HUDEP-2 (cell line): ENCODE measurements at regions not wholly inside any gene's neighbourhood (a gene's known extent, or its start where the extent isn't known, plus 50 kb on each side); places are given as distances from the start of the nearest gene placed in this dataset.
"Not testable (repeated sequence)": the region's sequence is repeated elsewhere in the genome, so short reads cannot be mapped to it uniquely, and the experiment has no call there.

Experiments
- DNase-seq, 76 experiments: peaks; one replicate each; lab custom pipeline; 2025; ENCODE audit not compliant: unreplicated experiment in 76 of 76; lab: John Stamatoyannopoulos, UW

DNA sequence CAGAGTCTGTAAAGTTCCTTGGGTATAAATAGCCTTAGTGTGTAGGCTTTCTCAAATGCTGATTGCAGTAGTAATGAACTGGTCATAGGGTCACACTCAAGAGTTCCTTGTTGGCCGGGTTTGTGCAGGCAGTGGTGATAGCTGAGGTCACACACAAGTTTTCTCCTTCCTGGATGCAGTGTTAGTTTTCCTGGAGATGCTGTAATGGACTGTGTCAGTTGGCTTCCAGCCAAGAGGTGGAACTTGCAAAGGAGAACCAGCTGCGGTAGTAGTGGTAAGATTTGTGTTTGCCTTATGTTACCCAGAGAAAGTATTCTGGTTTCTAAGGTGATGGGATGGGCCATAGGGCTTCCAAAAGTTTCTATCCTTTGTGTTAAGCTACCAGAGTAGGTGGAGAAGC lies 409.8 kb upstream of the FRG1 start:
- DNase-seq = no peak

DNA sequence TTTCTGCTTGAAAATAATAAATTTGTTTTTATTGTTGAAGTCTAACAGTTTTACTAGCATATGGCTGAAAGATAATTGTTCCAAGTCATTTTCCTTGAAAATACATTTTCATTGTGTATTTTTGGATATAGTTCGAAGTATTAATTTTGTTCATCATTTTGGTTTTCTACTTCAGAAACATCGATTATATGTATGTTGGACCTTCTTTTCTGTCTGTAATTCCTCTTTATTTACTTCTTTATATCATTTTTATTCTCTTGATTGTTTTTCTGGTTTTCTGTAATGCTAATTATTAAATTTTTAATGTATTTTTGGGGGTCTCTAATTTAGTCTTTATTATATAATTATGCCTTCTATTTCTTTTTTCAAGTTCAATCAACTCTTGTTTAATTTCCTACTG lies 407.1 kb upstream of the FRG1 start:
- DNase-seq = no peak

DNA sequence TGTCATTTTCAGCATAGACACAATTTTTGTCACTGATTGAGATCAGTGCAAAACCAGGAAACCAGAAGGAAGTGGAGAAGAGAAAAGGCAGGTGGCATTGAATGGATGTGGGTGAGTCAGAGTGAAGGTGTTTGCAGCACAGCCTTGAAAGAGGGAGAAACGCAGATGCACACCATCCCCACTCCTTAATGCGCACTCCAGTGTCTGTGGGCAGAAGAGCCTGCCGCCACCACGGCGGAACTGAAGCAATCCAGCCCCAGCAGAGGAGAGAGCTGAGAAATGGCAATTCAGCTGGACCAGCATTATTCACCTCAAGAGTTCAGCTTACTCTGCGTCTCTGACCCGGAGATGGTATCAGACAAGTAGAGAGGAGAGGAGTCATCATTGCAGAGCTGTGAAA lies 393.1 kb upstream of the FRG1 start:
- no peak for DNase-seq

DNA sequence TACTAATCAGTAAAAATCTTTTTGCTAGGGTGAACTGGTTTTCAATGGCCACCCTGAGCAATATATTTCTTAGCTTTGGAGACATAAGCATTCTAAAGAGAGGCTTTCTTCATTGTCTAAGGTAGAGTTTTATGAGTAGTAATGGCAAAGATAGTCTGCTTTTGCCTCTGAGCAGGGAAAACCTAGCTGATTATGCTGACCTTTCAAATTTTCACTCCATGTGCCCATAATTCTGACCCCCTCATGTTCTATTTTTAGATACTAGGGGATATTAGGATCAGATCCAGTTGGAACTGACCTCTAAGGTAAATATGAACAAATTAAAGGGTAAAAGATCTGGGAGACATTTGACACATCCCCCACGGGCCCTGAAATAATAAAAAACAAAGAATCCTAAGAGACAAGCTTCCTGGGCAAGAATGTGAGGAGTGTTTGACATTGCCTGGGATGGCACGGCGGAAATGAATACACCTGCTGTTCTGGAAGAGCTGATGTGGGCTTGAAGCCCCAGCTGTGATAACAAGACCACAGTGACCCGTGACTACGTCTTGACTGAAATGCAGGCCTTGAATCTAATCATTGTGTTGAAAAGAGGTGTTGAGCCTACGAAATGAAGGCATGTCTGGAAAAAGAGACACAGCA lies 392.1 kb upstream of the FRG1 start:
- DNase-seq = no peak

DNA sequence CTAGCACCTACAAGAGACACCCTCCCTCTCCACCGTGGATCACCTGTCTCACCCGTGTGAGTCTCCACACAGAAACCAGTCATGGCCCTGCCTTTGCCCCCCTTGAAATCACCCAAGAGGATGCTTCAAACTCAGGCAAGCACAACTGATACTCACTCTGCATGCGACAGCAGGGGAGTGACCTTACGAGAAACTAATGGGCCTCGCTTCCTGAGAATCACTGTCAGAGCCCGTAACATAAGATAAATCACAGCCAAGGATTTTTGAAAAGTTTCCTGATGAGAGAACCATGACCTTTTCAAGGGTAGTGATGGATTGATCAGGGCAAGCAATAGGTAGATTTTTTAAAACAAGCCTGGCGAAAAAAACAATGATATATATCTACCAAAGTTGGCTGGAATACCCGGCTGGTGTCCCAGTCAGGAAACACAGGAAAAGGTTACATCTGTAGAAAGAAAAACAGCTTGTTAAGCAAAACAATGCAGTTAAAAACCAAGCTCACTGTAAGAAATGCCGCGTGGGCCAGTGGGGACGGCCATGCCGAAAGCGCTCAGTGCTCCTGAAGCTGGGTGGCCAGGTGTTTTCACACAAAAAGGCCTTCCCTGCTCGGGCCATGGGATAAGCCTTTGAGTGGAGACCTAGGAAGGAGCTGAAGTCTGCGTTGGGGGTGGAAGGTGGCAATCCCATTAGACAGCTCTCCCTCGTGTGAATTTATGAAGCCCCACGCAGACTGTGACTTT lies 388.6 kb upstream of the FRG1 start:
- DNase-seq = not testable (repeated sequence)

DNA sequence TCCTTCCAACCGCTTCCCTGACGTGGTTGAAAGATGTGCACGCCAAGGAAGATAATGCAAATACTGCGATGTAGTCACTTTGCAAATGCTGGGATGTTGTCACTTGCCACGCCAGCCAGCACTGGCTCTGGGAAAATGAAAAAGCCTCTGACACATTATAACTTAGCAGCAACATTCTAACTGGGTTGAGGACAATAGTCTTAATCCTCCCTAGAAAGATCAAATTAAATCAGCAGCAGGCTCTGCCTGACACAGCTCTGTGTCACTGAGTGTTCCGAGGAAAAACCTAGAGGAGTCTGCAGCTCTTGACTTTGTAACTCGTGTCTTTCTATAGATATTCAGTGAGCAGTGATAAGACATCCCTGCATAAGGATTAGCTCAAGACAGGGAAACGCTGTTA lies 380.1 kb upstream of the FRG1 start:
- DNase-seq = not testable (repeated sequence)

DNA sequence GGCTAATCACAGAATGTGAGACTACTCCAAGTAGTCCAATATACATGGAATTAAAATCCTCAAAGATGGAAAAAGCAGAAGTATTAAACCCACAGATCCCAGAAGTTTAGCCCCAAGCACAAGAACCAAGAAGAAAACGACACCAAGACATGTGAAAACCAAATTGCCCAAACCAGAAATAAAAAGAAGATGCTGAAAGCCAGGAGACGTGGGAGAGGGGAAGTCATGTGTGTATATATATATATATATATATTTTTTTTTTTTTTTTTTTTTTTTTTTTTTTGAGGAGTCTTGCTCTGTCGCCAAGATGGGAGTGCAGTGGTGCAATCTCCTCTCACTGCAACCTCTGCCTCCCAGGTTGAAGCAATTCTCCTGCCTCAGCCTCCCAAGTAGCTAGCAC lies 376.9 kb upstream of the FRG1 start:
- not testable (repeated sequence) for DNase-seq

DNA sequence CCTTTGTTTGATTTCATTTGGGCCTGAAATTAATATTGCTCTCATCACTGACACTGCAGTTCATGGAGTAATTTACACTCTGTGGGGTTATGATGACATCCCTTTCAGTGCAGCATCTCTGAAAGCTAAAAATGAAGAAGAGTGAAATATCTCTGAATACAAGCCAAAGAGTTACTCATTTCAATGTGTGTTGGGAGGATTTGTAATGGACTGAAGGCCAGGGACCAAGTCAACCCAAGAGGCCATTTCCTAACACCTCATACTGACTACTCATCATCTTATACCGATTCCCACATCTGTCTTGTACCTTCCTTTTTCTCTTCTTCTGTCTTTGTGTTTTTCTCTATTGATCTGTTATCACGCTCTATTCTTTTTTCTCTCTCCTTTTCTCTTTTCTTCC lies 374.4 kb upstream of the FRG1 start:
- not testable (repeated sequence) for DNase-seq

DNA sequence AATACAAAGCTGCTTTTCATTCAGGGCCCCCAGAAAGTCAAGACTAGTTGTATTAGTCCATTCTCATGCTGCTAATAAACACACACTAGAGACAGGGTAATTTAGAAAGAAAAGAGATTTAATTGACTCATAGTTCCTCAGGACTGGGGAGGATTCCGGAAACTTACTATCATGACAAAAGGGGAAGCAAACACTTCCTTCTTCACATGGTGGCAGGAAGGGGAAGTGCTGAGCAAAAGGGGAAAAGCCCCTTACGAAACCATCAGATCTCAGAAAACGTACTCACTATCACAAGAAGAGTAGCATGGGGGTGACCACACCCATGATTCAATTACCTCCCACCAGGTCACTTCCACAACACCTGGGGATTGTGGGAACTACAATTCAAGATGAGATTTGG lies 373.8 kb upstream of the FRG1 start:
- DNase-seq = not testable (repeated sequence)

DNA sequence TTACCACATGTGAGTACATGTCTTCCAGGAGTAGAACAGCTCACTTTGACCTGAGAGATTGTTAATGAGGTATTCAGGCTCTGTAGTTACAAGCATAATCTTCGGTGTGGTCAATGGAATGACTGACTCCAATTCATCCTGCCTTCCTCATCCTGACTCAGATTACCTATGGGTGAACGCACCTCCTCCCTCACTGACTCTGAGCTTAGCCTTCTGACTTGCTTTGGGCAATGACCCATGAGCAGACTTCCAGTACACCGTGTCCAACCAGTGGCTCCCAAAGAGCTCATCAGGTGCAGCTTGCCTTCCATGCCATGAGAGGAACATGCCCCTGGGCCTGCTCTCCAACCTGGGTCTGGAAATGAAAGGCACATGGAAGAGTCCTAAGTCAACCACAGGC lies 361.0 kb upstream of the FRG1 start:
- not testable (repeated sequence) for DNase-seq

DNA sequence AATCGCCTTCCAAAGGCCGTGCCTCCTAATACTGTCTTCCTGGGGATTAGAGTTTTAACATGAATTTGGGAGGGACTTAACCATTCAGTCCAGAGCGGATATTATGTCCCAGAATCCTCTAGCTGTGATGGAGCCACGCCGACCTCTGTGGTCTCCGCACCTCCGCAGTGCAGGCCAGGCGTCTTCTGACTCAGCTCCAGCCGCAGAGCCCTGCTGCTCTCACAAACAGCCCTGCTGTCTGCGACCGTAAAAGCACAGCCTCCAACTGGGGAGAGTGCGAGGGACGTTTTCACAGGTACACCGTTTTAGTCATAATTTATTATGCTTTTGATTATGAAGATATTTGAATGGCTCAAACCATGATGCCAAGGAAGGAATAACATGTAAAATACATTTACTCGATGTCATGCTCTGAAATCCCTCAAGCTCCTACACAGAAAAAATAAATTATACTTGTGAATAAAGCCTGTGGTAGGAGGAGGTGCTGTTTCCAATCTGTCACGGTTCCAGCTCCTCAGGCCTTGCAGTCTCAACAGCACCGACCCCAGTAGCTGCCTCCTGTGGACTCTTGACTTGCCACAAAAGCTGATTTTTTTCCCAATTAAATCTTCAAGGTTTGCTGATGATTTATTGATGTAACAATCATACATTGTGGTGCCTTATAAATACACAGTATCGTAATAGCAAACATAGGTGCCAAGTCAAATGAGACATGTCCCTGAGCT lies 353.6 kb upstream of the FRG1 start:
- DNase-seq = not testable (repeated sequence)

DNA sequence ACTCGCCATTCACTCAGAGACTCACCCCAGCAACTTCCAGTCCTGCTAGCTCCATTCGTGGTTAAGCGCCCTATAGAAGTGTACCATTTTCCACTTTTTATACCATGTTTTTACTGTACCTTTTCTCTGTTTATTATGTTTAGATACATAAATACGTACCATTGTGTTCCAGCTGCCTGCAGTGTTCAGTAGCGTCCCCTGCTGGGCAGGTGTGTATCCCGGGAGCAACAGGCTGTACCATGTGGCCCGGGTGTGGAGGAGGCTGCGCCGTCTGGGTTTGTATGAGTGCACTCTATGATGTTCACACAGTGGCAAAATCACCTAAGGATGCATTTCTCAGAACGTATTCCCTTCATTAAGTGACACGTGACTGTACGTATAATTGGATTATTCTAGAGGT lies 351.5 kb upstream of the FRG1 start:
- DNase-seq = not testable (repeated sequence)

DNA sequence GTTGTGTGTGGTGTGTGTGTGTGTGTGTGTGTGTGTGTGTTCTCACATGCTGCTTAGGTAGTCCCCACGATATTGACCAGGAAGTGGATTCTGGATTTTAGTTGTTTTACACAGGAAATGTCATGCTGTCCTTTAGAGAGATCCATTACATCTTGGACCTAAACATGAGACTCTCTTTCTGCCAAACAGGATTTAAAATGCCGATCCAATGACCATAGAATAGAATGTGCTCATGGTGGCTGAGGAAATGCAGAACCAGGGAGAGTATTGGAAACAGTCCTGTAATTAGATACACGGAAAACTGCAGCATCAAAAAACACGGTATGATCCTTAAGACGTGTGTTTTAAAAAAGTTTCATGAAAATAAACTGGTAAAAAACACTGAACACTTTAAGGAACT lies 347.8 kb upstream of the FRG1 start:
- DNase-seq = no peak

DNA sequence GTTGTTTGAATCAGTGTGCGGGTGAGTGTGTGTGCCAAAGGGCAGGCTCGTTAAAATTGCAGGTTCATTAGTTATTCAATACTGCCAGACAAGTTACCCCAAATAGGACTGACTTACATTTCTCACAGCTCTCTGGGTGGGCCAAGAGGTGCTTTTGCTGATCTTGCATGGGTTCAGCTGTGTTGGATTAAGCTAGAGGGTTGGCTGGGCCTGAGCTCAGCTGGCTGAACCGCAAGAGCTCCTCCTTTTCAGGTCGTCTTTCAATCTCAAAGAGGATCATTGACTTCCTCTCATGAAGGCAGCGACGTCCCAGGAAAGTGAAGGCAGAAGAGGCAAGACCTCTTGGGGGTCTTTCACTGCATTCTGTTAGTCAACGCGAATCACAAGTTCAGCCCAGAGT lies 343.3 kb upstream of the FRG1 start:
- no peak for DNase-seq

DNA sequence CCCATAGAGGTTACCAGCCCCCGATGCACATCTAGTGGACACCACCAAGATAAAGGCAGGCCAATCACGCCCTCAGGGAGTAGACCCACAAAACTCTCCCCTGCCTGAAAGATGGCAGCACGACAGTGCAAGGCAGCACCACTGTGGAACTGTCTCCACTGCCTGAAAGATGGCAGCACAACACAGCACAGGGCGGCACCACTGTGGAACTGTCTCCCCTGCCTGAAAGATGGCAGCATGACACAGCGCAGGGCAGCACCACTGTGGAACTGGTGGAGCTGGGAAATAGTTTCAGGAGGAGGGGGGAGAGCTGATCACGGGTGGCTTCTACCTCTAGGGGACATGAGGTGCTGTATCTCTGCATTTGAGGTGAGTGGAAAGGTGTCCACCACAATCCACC lies 340.4 kb upstream of the FRG1 start:
- DNase-seq = no peak

DNA sequence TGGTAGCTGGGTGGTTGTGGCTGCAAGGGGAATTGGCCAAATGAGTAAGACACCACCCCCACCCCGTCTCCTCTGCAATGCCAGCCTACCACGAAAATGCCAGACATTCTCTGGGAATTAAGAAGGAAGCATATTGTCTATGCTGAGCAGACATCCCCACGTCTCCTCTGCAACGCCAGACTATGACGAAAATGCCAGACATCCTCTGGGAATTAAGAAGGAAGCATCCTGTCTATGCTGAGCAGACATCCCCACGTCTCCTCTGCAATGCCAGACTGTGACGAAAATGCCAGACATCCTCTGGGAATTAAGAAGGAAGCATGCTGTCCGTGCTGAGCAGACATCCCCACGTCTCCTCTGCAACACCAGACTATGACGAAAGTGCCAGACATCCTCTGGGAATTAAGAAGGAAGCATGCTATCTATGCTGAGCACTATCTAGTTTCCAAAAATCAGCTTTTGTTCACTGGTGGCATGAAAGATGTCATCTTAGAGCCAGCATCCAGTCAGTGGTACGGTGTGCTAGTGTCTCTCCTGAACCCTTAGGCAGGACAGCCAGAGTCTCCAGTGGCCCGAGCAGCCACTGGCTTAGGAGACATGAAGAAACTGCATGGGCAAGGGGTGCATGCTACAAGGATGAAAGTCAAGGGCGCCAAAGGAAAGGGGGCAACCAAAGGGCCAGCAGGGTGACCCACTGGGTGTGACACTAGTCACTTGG lies 339.8 kb upstream of the FRG1 start:
- no peak for DNase-seq

DNA sequence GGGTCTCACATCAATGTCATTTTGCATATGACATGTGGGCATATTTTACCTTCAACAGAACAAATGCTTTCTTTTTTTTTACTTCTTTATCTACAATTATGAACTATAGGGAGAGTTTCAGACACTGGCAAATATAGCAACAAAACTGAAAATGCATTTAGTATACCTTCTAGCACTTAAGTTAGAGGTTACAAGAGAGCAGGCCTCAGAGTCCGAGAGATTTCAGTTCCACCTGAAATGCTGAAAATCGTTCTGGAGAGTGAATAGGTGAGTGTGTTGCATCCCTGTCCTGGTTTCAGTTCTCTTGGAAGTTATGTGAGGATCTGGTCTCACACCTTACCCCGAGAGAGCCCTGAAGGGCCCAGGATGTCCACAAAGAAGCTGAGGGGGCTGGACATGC lies 337.8 kb upstream of the FRG1 start:
- not testable (repeated sequence) for DNase-seq

DNA sequence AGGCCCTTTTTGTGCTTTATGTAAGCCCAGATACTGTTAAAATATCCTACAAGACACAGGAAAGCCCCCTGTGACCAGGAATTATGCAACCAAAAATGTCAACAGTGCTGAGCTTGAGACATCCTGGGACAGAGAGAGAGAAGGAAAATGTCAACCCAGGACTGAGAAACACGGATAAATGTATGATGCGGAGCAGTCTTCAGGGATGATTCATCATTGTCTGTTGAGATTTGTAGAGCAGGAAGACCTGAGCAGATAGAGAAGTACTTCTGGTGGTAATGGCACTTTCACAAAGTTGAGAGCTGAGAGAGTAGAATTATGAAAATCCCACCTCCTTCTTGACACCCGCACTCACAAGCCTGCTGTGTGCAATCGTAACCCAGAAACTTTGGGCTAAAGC lies 330.1 kb upstream of the FRG1 start:
- not testable (repeated sequence) for DNase-seq

DNA sequence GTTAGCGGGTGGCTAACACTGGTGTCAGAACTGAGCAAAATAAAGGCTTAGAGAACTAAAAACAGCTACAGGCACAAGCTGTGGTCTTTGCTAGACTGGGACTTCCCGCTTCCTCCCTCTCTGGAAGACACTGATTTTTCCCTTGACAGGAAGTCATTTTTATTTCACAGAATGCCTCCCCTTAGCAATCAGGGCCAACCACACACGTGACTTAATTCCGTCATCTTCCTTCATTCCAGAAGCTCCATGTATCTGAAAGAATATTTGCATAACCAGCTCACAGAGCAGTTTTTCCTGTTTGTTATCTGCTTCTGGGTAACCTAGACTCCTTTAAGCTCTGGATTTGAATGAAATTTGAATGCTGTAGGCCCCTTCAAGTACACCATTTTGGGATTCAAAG lies 327.5 kb upstream of the FRG1 start:
- no peak for DNase-seq

DNA sequence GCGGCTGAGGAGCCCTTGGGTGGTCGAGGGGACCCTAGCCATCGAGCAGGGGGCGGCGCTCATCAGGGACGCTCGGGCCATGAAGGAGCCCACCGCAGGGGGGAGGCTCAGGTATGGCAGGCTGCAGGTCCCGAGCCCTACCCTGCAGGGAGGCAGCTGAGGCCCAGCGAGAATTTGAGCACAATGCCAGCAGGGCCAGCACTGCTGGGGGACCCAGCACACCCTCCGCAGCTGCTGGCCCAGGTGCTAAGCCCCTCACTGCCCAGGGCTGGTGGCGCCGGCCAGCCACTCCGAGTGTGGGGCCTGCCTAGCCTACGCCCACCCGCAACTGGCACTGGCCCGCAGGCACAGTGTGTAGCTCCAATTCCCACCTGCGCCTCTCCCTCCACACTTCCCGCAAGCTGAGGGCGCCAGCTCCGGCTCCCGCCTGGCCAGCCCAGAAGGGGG lies 325.4 kb upstream of the FRG1 start:
- no peak for DNase-seq

DNA sequence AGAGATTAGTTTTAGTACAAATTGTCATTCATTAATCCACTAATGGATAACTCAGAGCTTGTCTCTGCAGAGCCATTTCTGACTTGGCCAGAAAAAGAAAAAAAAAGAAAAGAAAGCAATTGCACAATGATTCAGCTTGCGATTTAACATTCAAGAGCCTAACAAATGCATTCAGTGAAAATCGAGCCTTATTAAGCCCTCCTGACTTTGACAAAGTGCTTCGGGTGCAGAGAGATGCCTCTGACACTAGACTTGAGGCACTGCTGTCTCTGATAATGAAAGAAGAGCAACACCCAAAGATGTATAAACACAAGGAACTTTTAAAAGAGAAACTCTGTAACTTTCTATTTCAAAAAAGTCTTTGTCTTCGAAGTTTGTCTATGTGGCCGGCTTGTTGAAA lies 322.9 kb upstream of the FRG1 start:
- DNase-seq = not testable (repeated sequence)
